B cell (primary cell): ENCODE measurements at regions not wholly inside any gene's neighbourhood (a gene's known extent, or its start where the extent isn't known, plus 50 kb on each side); places are given as distances from the start of the nearest gene placed in this dataset.

ENCODE experiments used
- ATAC-seq: fragments of 200-7000 bp; cut with Tn5 transposase; one replicate; pipeline ENCODE4 v1.10.0; 2021; ENCODE audit warnings: low read depth, mild to moderate bottlenecking, moderate number of reproducible peaks, moderate library complexity
- CTCF ChIA-PET: fragments of 350-600 bp; sonication (Branson Sonifier 250); formaldehyde crosslinking; loops from one replicate; lab custom pipeline; 2021; ENCODE audit warnings: antibody characterized with exemption, inconsistent platforms; lab: Charles Lee
- POLR2A ChIA-PET: fragments of 350-600 bp; sonication (Branson Sonifier 250); formaldehyde crosslinking; loops from one replicate; lab custom pipeline; 2021; ENCODE audit warnings: antibody characterized with exemption; lab: Charles Lee
- DNase-seq: peaks from one replicate; pipeline ENCODE4 v3.0.0; 2013
- H2AFZ ChIP-seq: 2 replicates; pipeline ENCODE4 v1.6.1; 2012; ENCODE audit warnings: mild to moderate bottlenecking, low read depth, low read length; ENCODE audit not compliant: insufficient read depth, poor library complexity, severe bottlenecking
- H3K27ac ChIP-seq, 2 donors: 1 replicate in 1 of 2; 2 replicates in 1 of 2; pipeline ENCODE4 v1.5.1; 2012 to 2013; ENCODE audit warnings: low read length in 2 of 2, mild to moderate bottlenecking in 2 of 2, moderate library complexity in 1 of 2
- H3K27me3 ChIP-seq, 4 experiments: fragments of 200-600 bp in 1 of 4; sonication (generic) in 1 of 4; replicated peaks in 1 of 4; 1 replicate in 2 of 4; 2 replicates in 2 of 4; pipeline versions ENCODE4 v1.6.1 to v1.7.0; 2013 to 2016; ENCODE audit warnings: low read length in 3 of 4, mild to moderate bottlenecking in 2 of 4, mixed read lengths in 1 of 4, moderate library complexity in 1 of 4; ENCODE audit not compliant: insufficient read depth in 4 of 4, control insufficient read depth in 3 of 4; ENCODE audit errors: control extremely low read depth in 1 of 4
- H3K36me3 ChIP-seq, 2 experiments: replicated peaks in 1 of 2; 1 replicate in 1 of 2; 2 replicates in 1 of 2; pipeline versions ENCODE4 v1.6.1 to v1.7.1; 2013; ENCODE audit warnings: low read length in 1 of 2; ENCODE audit not compliant: insufficient read depth in 2 of 2, control insufficient read depth in 1 of 2; ENCODE audit errors: control extremely low read depth in 1 of 2, extremely low read depth in 1 of 2
- H3K4me1 ChIP-seq, 2 donors: fragments of 200-600 bp in 1 of 2; sonication (generic) in 1 of 2; 1 replicate in 1 of 2; 2 replicates in 1 of 2; pipeline versions ENCODE4 v1.5.1 to v1.6.1; 2013 to 2017; ENCODE audit warnings: low read length in 2 of 2; ENCODE audit not compliant: control insufficient read depth in 2 of 2, insufficient read depth in 2 of 2
- H3K4me2 ChIP-seq: replicated peaks from 2 replicates; pipeline ENCODE3; 2012; ENCODE audit warnings: mild to moderate bottlenecking, low read depth, low read length; ENCODE audit not compliant: poor library complexity, severe bottlenecking
- H3K4me3 ChIP-seq, 5 experiments: fragments of 200-600 bp in 1 of 5; sonication (generic) in 1 of 5; 1 replicate in 3 of 5; 2 replicates in 2 of 5; pipeline versions ENCODE4 v1.5.1 to v1.7.0; 2011 to 2016; ENCODE audit warnings: low read length in 4 of 5, mild to moderate bottlenecking in 4 of 5, low read depth in 2 of 5, control low read depth in 1 of 5, moderate library complexity in 1 of 5; ENCODE audit not compliant: insufficient read depth in 1 of 5; ENCODE audit errors: control extremely low read depth in 1 of 5, extremely low read depth in 1 of 5
- H3K79me2 ChIP-seq: fragments of 200-600 bp; sonication (generic); one replicate; pipeline ENCODE4 v1.6.0; 2016; ENCODE audit warnings: low read length; ENCODE audit not compliant: control insufficient read depth, insufficient read depth
- H3K9ac ChIP-seq: fragments of 200-600 bp; sonication (generic); 2 replicates; pipeline ENCODE4 v1.6.1; 2017; ENCODE audit warnings: mild to moderate bottlenecking, low read length, moderate library complexity
- H3K9me3 ChIP-seq, 3 donors: one replicate each; pipeline versions ENCODE4 v1.6.1 to v1.7.1; 2013; ENCODE audit warnings: low read length in 2 of 3; ENCODE audit not compliant: control insufficient read depth in 2 of 3, insufficient read depth in 1 of 3; ENCODE audit errors: control extremely low read depth in 1 of 3
- H4K20me1 ChIP-seq: 2 replicates; pipeline ENCODE4 v1.6.0; 2012; ENCODE audit warnings: mild to moderate bottlenecking, low read length; ENCODE audit not compliant: insufficient read depth, control insufficient read depth, poor library complexity, severe bottlenecking
- H3K27ac Mint-ChIP-seq: one replicate; pipeline ENCODE4 v1.8.0; 2021; ENCODE audit warnings: mixed read lengths
- H3K27me3 Mint-ChIP-seq: one replicate; pipeline ENCODE4 v1.8.0; 2021; ENCODE audit warnings: mixed read lengths
- H3K4me1 Mint-ChIP-seq: one replicate; pipeline ENCODE4 v1.8.0; 2021; ENCODE audit warnings: mixed read lengths
- H3K4me3 Mint-ChIP-seq: one replicate; pipeline ENCODE4 v1.8.0; 2021; ENCODE audit warnings: mixed read lengths
- H3K9me3 Mint-ChIP-seq: one replicate; pipeline ENCODE4 v1.8.0; 2022; ENCODE audit warnings: mixed read lengths; ENCODE audit not compliant: insufficient read depth
- EZH2 ChIP-seq: IDR thresholded peaks from 2 replicates; pipeline ENCODE4 v1.6.1; 2012; ENCODE audit warnings: borderline replicate concordance, low read depth, mild to moderate bottlenecking, moderate library complexity, low read length; ENCODE audit not compliant: insufficient read depth, poor library complexity, severe bottlenecking
- WGBS: methylation state at CpG from one replicate; pipeline ENCODE4 v1.1.5; 2013; ENCODE audit warnings: missing lambda C conversion rate; ENCODE audit not compliant: insufficient coverage; 5-methylcytosine and 5-hydroxymethylcytosine counted together
- intact Hi-C: fragments of 100-400 bp; cut with micrococcal nuclease; formaldehyde crosslinking; loops from one replicate; pipeline ENCODE4 v1.10.0; 2022
- TF ChIP-seq, protein P1 (sequence below): fragments of 200-600 bp; IDR thresholded peaks from one replicate; pipeline ENCODE4 v1.8.0; 2022; ENCODE audit warnings: antibody characterized with exemption, mild to moderate bottlenecking

DNA sequence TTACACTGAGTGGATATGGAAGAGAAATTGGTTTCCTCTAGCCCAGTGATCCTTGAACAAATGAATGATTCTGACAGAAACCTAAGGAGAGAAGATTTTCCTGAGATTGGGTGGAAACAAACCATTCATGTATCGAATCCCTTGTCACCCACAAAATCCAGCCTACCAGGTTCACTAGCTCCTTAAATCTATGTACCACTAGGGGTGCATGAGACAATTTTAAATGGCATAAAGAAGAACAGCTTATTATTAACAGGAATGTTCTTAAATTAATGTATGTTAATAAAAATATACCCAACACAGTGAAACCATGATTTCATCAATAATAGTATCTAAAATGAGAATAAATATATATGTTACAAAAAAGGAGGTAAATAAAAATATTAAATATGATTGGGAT, 118.4 kb upstream of the LNX1 start:
- no peaks in the 10 kb centered on the region for H3K9me3 Mint-ChIP-seq
- CTCF ChIA-PET = interaction anchor here (0.9 to 2.6 kb wide), 6 partner anchors 12 to 524 kb away, joined by 3 to 13 read pairs (median 4); no protein-coding TSS in a partner anchor

DNA sequence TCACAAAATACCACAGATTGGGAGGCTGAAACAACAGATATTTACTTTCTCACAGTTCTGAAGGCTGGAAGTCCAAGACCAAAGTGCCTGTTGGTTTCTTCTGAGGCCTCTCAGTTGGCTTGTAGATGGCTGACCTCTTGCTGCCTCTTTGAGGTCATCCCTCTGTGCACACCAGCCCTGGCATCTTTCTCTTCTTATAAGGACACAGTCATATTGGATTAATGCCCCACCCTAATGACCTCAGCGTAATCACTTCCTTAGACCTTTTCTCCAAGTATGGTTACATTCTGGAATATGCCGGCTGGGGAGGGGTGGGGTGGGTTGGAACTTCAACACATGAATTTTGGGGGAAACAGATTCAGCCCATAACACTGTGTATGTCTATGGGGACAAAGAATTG, 116.2 kb upstream of the LNX1 start:
- intact Hi-C loops = loop anchor here (2.0 to 5.0 kb wide), 2 partner anchors 509 to 525 kb away; no protein-coding TSS in a partner anchor
- no peaks in the 10 kb centered on the region for H3K9me3 ChIP-seq
- no peak overlapping the region for H3K9ac ChIP-seq
- H3K4me1 ChIP-seq = peaks cover 36 to 37% of the 10 kb centered on the region in 2 donors
- DNase-seq = no peak
- ATAC-seq = no peak
- no peaks in the 10 kb centered on the region for H3K27me3 ChIP-seq
- no peak overlapping the region for H3K4me3 ChIP-seq
- no peak overlapping the region for H3K4me3 Mint-ChIP-seq
- TF ChIP-seq EZH2 = no peak
- TF ChIP-seq, protein P1, sequence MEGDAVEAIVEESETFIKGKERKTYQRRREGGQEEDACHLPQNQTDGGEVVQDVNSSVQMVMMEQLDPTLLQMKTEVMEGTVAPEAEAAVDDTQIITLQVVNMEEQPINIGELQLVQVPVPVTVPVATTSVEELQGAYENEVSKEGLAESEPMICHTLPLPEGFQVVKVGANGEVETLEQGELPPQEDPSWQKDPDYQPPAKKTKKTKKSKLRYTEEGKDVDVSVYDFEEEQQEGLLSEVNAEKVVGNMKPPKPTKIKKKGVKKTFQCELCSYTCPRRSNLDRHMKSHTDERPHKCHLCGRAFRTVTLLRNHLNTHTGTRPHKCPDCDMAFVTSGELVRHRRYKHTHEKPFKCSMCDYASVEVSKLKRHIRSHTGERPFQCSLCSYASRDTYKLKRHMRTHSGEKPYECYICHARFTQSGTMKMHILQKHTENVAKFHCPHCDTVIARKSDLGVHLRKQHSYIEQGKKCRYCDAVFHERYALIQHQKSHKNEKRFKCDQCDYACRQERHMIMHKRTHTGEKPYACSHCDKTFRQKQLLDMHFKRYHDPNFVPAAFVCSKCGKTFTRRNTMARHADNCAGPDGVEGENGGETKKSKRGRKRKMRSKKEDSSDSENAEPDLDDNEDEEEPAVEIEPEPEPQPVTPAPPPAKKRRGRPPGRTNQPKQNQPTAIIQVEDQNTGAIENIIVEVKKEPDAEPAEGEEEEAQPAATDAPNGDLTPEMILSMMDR = no peak
- no peak overlapping the region for H3K27ac Mint-ChIP-seq
- POLR2A ChIA-PET = no interaction called here
- H3K9me3 Mint-ChIP-seq = no peaks in the 10 kb centered on the region
- H3K79me2 ChIP-seq = no peaks in the 10 kb centered on the region
- peaks cover 48% of the 10 kb centered on the region for H3K4me1 Mint-ChIP-seq
- H3K4me2 ChIP-seq = no peak overlapping the region
- H2AFZ ChIP-seq = no peak overlapping the region
- no peaks in the 10 kb centered on the region for H3K36me3 ChIP-seq
- WGBS = 100% methylated on average over 1 of the region's 2 CpGs
- H4K20me1 ChIP-seq = no peaks in the 10 kb centered on the region
- CTCF ChIA-PET = interaction anchor here (1.0 to 3.3 kb wide), 11 partner anchors 10 to 526 kb away, joined by 3 to 29 read pairs (median 8); no protein-coding TSS in a partner anchor
- no peaks in the 10 kb centered on the region for H3K27me3 Mint-ChIP-seq
- H3K27ac ChIP-seq = no peak overlapping the region

More for the DNA sequence above, 118.4 kb upstream of the LNX1 start:
- no CpG with 5 or more reads among the region's 1 CpG for WGBS
- Histone ChIP-seq H3K27me3 (no peaks in the 10 kb centered on the region), H3K9me3 (no peaks in the 10 kb centered on the region), H3K79me2 (no peaks in the 10 kb centered on the region), H3K4me1 (peaks cover 21 to 22% of the 10 kb centered on the region in 2 donors), H4K20me1 (no peaks in the 10 kb centered on the region), H3K9ac (no peak overlapping the region), H3K4me3 (no peak overlapping the region), H2AFZ (no peak overlapping the region), H3K36me3 (no peaks in the 10 kb centered on the region), H3K4me2 (no peak overlapping the region), H3K27ac (no peak overlapping the region)
- intact Hi-C loops = loop anchor here (5.0 kb wide), 1 partner anchor 523 kb away; no protein-coding TSS in a partner anchor
- no peak for DNase-seq
- TF ChIP-seq, protein P1 = no peak
- TF ChIP-seq EZH2 = no peak
- ATAC-seq = no peak
- no peaks in the 10 kb centered on the region for H3K27me3 Mint-ChIP-seq
- H3K4me1 Mint-ChIP-seq = peaks cover 30% of the 10 kb centered on the region
- no peak overlapping the region for H3K4me3 Mint-ChIP-seq
- no peak overlapping the region for H3K27ac Mint-ChIP-seq
- POLR2A ChIA-PET = interaction anchor here (0.6 kb wide), 1 partner anchor 224 kb away, joined by 4 read pairs; no protein-coding TSS in a partner anchor
